HEK293T (cell line): ENCODE measurements at regions not wholly inside any gene's neighbourhood (a gene's known extent, or its start where the extent isn't known, plus 50 kb on each side); places are given as distances from the start of the nearest gene placed in this dataset.

Experiments
- BHLHE40 ChIP-seq: fragments of 450-650 bp; IDR thresholded peaks from 2 replicates; pipeline ENCODE4 v1.6.1; 2016; ENCODE audit warnings: mild to moderate bottlenecking, moderate library complexity, borderline replicate concordance
- FOXM1 ChIP-seq: fragments of 450-650 bp; IDR thresholded peaks from 2 replicates; pipeline ENCODE4 v1.6.1; 2017; ENCODE audit warnings: mild to moderate bottlenecking, borderline replicate concordance
- HDGF ChIP-seq: fragments of 450-650 bp; IDR thresholded peaks from 2 replicates; pipeline ENCODE4 v1.6.1; 2017; ENCODE audit warnings: antibody characterized with exemption, borderline replicate concordance
- L3MBTL2 ChIP-seq: fragments of 450-650 bp; conservative IDR thresholded peaks from 2 replicates; pipeline ENCODE4 v1.6.1; 2016; ENCODE audit warnings: mild to moderate bottlenecking
- NFRKB ChIP-seq: fragments of 450-650 bp; IDR thresholded peaks from 2 replicates; pipeline ENCODE4 v1.6.1; 2016; ENCODE audit warnings: mild to moderate bottlenecking, moderate library complexity
- SP1 ChIP-seq: fragments of 450-650 bp; IDR thresholded peaks from 2 replicates; pipeline ENCODE4 v1.6.1; 2017
- TARDBP ChIP-seq: fragments of 450-650 bp; IDR thresholded peaks from 2 replicates; pipeline ENCODE4 v1.6.1; 2016
- TF ChIP-seq, protein P1 (sequence below): fragments of 450-650 bp; IDR thresholded peaks from 2 replicates; pipeline ENCODE4 v1.6.1; 2016

DNA sequence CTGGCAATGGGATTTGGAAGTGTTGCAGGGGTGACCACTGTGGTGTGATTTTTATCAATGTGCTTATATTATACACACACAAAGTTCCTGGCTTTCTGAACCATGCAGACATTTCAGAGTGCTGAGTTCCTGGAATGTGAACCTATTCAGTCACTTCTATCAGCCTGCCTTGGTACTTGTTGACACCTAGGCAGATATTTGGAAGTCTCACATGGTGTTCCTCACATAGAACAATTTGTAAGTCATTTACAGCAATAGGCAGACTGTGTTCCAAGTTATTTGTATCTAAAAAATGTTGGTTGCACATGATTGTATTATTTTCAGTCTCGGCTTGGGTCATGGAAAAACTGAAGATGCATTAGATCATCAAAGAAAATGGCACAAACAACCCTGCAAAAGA lies 182.2 kb downstream of the SREK1 start:
- no peak for TF ChIP-seq FOXM1
- TF ChIP-seq BHLHE40 = no peak
- no peak for TF ChIP-seq NFRKB
- no peak for TF ChIP-seq HDGF
- no peak for TF ChIP-seq L3MBTL2
- TF ChIP-seq, protein P1, sequence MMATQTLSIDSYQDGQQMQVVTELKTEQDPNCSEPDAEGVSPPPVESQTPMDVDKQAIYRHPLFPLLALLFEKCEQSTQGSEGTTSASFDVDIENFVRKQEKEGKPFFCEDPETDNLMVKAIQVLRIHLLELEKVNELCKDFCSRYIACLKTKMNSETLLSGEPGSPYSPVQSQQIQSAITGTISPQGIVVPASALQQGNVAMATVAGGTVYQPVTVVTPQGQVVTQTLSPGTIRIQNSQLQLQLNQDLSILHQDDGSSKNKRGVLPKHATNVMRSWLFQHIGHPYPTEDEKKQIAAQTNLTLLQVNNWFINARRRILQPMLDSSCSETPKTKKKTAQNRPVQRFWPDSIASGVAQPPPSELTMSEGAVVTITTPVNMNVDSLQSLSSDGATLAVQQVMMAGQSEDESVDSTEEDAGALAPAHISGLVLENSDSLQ = no peak
- TF ChIP-seq SP1 = no peak
- no peak for TF ChIP-seq TARDBP
